ENCODE measurements at regions not wholly inside any gene's neighbourhood (a gene's known extent, or its start where the extent isn't known, plus 50 kb on each side); places are given as distances from the start of the nearest gene placed in this dataset.
"Not testable (repeated sequence)": the region's sequence is repeated elsewhere in the genome, so short reads cannot be mapped to it uniquely, and the experiment has no call there.

- H4K5ac ChIP-seq (ENCODE audit: low read length); H2AK5ac ChIP-seq (ENCODE audit: low read length); H3K4ac ChIP-seq (ENCODE audit: low read depth, low read length); DNase-seq; H2BK5ac ChIP-seq (ENCODE audit: low read length); H3K79me2 ChIP-seq (ENCODE audit: control insufficient read depth, insufficient read depth, low read length); H2BK120ac ChIP-seq (ENCODE audit: low read depth, low read length); H4K8ac ChIP-seq (ENCODE audit: low read depth, low read length); H3K4me3 ChIP-seq (ENCODE audit: low read length); H3K27ac ChIP-seq (ENCODE audit: low read depth, low read length); H3K79me1 ChIP-seq (ENCODE audit: low read length); H3K23ac ChIP-seq (ENCODE audit: low read length); H3K4me2 ChIP-seq (ENCODE audit: low read length); H3K9ac ChIP-seq (ENCODE audit: low read length); H3K56ac ChIP-seq (ENCODE audit: low read length); H3K27me3 ChIP-seq (ENCODE audit: insufficient read depth, low read length, poor library complexity); H3K36me3 ChIP-seq (ENCODE audit: control insufficient read depth, insufficient read depth, low read length); H3K18ac ChIP-seq (ENCODE audit: low read length); H2BK15ac ChIP-seq (replicated peaks; ENCODE audit: low read depth); H3K4me1 ChIP-seq (ENCODE audit: control insufficient read depth, low read depth, low read length): not testable (repeated sequence)
- no CpG with 5 or more reads among the region's 2 CpGs for WGBS (ENCODE audit: extremely low coverage, insufficient coverage, low lambda C conversion rate)
Observed at GRCh38 chr4:52157071-52157470, 106.0 kb downstream of the SPATA18 start.

- H3K4me1 ChIP-seq (ENCODE audit: control insufficient read depth, low read depth, low read length): no peaks in the 10 kb centered on the region
- no peak overlapping the region for H3K23ac ChIP-seq (ENCODE audit: low read length)
- no peak for DNase-seq
- H2AK5ac ChIP-seq (ENCODE audit: low read length): no peak overlapping the region
- H2BK120ac ChIP-seq (ENCODE audit: low read depth, low read length): no peak overlapping the region
- no peak overlapping the region for H4K5ac ChIP-seq (ENCODE audit: low read length)
- H3K79me1 ChIP-seq (ENCODE audit: low read length): no peaks in the 10 kb centered on the region
- H3K27ac ChIP-seq (ENCODE audit: low read depth, low read length): no peak overlapping the region
- no peak overlapping the region for H2BK5ac ChIP-seq (ENCODE audit: low read length)
- H3K79me2 ChIP-seq (ENCODE audit: control insufficient read depth, insufficient read depth, low read length): no peaks in the 10 kb centered on the region
- H3K18ac ChIP-seq (ENCODE audit: low read length): no peak overlapping the region
- no peak overlapping the region for H3K56ac ChIP-seq (ENCODE audit: low read length)
- no CpG with 5 or more reads among the region's 4 CpGs for WGBS (ENCODE audit: extremely low coverage, insufficient coverage, low lambda C conversion rate)
- H3K4me2 ChIP-seq (ENCODE audit: low read length): no peak overlapping the region
- H3K9ac ChIP-seq (ENCODE audit: low read length): no peak overlapping the region
- no peaks in the 10 kb centered on the region for H3K36me3 ChIP-seq (ENCODE audit: control insufficient read depth, insufficient read depth, low read length)
- H3K4me3 ChIP-seq (ENCODE audit: low read length): no peak overlapping the region
- no peak overlapping the region for H4K8ac ChIP-seq (ENCODE audit: low read depth, low read length)
- H3K4ac ChIP-seq (ENCODE audit: low read depth, low read length): no peak overlapping the region
- no peak overlapping the region for H2BK15ac ChIP-seq (replicated peaks; ENCODE audit: low read depth)
- no peaks in the 10 kb centered on the region for H3K27me3 ChIP-seq (ENCODE audit: insufficient read depth, low read length, poor library complexity)
Observed at GRCh38 chr4:52157641-52158316, 106.7 kb downstream of the SPATA18 start.

- Histone ChIP-seq H2BK15ac (replicated peaks; ENCODE audit: low read depth) (no peak overlapping the region), H2AK5ac (ENCODE audit: low read length) (no peak overlapping the region), H3K9ac (ENCODE audit: low read length) (no peak overlapping the region), H3K27me3 (ENCODE audit: insufficient read depth, low read length, poor library complexity) (no peaks in the 10 kb centered on the region), H3K4me3 (ENCODE audit: low read length) (no peak overlapping the region), H3K23ac (ENCODE audit: low read length) (no peak overlapping the region), H3K36me3 (ENCODE audit: control insufficient read depth, insufficient read depth, low read length) (no peaks in the 10 kb centered on the region), H3K79me1 (ENCODE audit: low read length) (no peaks in the 10 kb centered on the region), H4K8ac (ENCODE audit: low read depth, low read length) (no peak overlapping the region), H2BK5ac (ENCODE audit: low read length) (no peak overlapping the region), H3K79me2 (ENCODE audit: control insufficient read depth, insufficient read depth, low read length) (no peaks in the 10 kb centered on the region), H4K5ac (ENCODE audit: low read length) (no peak overlapping the region), H3K4me1 (ENCODE audit: control insufficient read depth, low read depth, low read length) (no peaks in the 10 kb centered on the region), H3K4me2 (ENCODE audit: low read length) (no peak overlapping the region), H2BK120ac (ENCODE audit: low read depth, low read length) (no peak overlapping the region), H3K4ac (ENCODE audit: low read depth, low read length) (no peak overlapping the region), H3K18ac (ENCODE audit: low read length) (no peak overlapping the region), H3K27ac (ENCODE audit: low read depth, low read length) (no peak overlapping the region), H3K56ac (ENCODE audit: low read length) (no peak overlapping the region)
- WGBS (ENCODE audit: extremely low coverage, insufficient coverage, low lambda C conversion rate): no CpG with 5 or more reads among the region's 4 CpGs
- no peak for DNase-seq
Observed at GRCh38 chr4:52160859-52161258, 109.8 kb downstream of the SPATA18 start.

GRCh38 chr4:52164116-52164515, 113.0 kb downstream of the SPATA18 start:
- Histone ChIP-seq H4K8ac (ENCODE audit: low read depth, low read length) (no peak overlapping the region), H3K79me1 (ENCODE audit: low read length) (no peaks in the 10 kb centered on the region), H2AK5ac (ENCODE audit: low read length) (no peak overlapping the region), H2BK120ac (ENCODE audit: low read depth, low read length) (no peak overlapping the region), H3K27ac (ENCODE audit: low read depth, low read length) (no peak overlapping the region), H2BK5ac (ENCODE audit: low read length) (no peak overlapping the region), H3K79me2 (ENCODE audit: control insufficient read depth, insufficient read depth, low read length) (no peaks in the 10 kb centered on the region), H3K4me2 (ENCODE audit: low read length) (no peak overlapping the region), H3K4me1 (ENCODE audit: control insufficient read depth, low read depth, low read length) (no peaks in the 10 kb centered on the region), H3K27me3 (ENCODE audit: insufficient read depth, low read length, poor library complexity) (no peaks in the 10 kb centered on the region), H3K56ac (ENCODE audit: low read length) (no peak overlapping the region), H3K36me3 (ENCODE audit: control insufficient read depth, insufficient read depth, low read length) (no peaks in the 10 kb centered on the region), H3K4ac (ENCODE audit: low read depth, low read length) (no peak overlapping the region), H3K9ac (ENCODE audit: low read length) (no peak overlapping the region), H3K18ac (ENCODE audit: low read length) (no peak overlapping the region), H4K5ac (ENCODE audit: low read length) (no peak overlapping the region), H3K23ac (ENCODE audit: low read length) (no peak overlapping the region), H2BK15ac (replicated peaks; ENCODE audit: low read depth) (no peak overlapping the region), H3K4me3 (ENCODE audit: low read length) (no peak overlapping the region)
- WGBS (ENCODE audit: extremely low coverage, insufficient coverage, low lambda C conversion rate): no CpG with 5 or more reads among the region's 1 CpG
- peak; percentile 5 for DNase-seq

GRCh38 chr4:52172166-52172565, 121.1 kb downstream of the SPATA18 start:
- Histone ChIP-seq H3K4me2 (ENCODE audit: low read length) (no peak overlapping the region), H2BK120ac (ENCODE audit: low read depth, low read length) (no peak overlapping the region), H3K79me1 (ENCODE audit: low read length) (no peaks in the 10 kb centered on the region), H2AK5ac (ENCODE audit: low read length) (no peak overlapping the region), H3K4ac (ENCODE audit: low read depth, low read length) (no peak overlapping the region), H3K27ac (ENCODE audit: low read depth, low read length) (no peak overlapping the region), H3K4me3 (ENCODE audit: low read length) (no peak overlapping the region), H3K79me2 (ENCODE audit: control insufficient read depth, insufficient read depth, low read length) (no peaks in the 10 kb centered on the region), H3K36me3 (ENCODE audit: control insufficient read depth, insufficient read depth, low read length) (no peaks in the 10 kb centered on the region), H4K5ac (ENCODE audit: low read length) (no peak overlapping the region), H3K18ac (ENCODE audit: low read length) (no peak overlapping the region), H2BK5ac (ENCODE audit: low read length) (no peak overlapping the region), H3K9ac (ENCODE audit: low read length) (no peak overlapping the region), H4K8ac (ENCODE audit: low read depth, low read length) (no peak overlapping the region), H3K4me1 (ENCODE audit: control insufficient read depth, low read depth, low read length) (no peaks in the 10 kb centered on the region), H2BK15ac (replicated peaks; ENCODE audit: low read depth) (no peak overlapping the region), H3K27me3 (ENCODE audit: insufficient read depth, low read length, poor library complexity) (no peaks in the 10 kb centered on the region), H3K23ac (ENCODE audit: low read length) (no peak overlapping the region), H3K56ac (ENCODE audit: low read length) (no peak overlapping the region)
- WGBS (ENCODE audit: extremely low coverage, insufficient coverage, low lambda C conversion rate): no CpG with 5 or more reads among the region's 1 CpG
- peak; percentile 9 for DNase-seq

GRCh38 chr4:52173470-52174045, 122.5 kb downstream of the SPATA18 start:
- whole genome bisulfite sequencing (ENCODE audit: extremely low coverage, insufficient coverage, low lambda C conversion rate): no CpG with 5 or more reads among the region's 2 CpGs
- no peak overlapping the region for H3K18ac ChIP-seq (ENCODE audit: low read length)

More at GRCh38 chr4:52173470-52174045, 122.5 kb downstream of the SPATA18 start:
- Histone ChIP-seq H3K4me1 (ENCODE audit: control insufficient read depth, low read depth, low read length) (no peaks in the 10 kb centered on the region), H3K9ac (ENCODE audit: low read length) (no peak overlapping the region), H4K5ac (ENCODE audit: low read length) (no peak overlapping the region), H3K4me2 (ENCODE audit: low read length) (no peak overlapping the region), H3K36me3 (ENCODE audit: control insufficient read depth, insufficient read depth, low read length) (no peaks in the 10 kb centered on the region), H3K4ac (ENCODE audit: low read depth, low read length) (no peak overlapping the region), H4K8ac (ENCODE audit: low read depth, low read length) (no peak overlapping the region), H3K27ac (ENCODE audit: low read depth, low read length) (no peak overlapping the region), H2BK5ac (ENCODE audit: low read length) (no peak overlapping the region), H2BK15ac (replicated peaks; ENCODE audit: low read depth) (no peak overlapping the region), H2AK5ac (ENCODE audit: low read length) (no peak overlapping the region), H3K4me3 (ENCODE audit: low read length) (no peak overlapping the region), H3K79me2 (ENCODE audit: control insufficient read depth, insufficient read depth, low read length) (no peaks in the 10 kb centered on the region), H3K23ac (ENCODE audit: low read length) (no peak overlapping the region), H3K56ac (ENCODE audit: low read length) (no peak overlapping the region), H2BK120ac (ENCODE audit: low read depth, low read length) (no peak overlapping the region), H3K27me3 (ENCODE audit: insufficient read depth, low read length, poor library complexity) (no peaks in the 10 kb centered on the region), H3K79me1 (ENCODE audit: low read length) (no peaks in the 10 kb centered on the region)
- DNase-seq: no peak
